ENCODE measurements at regions not wholly inside any gene's neighbourhood (a gene's known extent, or its start where the extent isn't known, plus 50 kb on each side); places are given as distances from the start of the nearest gene placed in this dataset.

DNA sequence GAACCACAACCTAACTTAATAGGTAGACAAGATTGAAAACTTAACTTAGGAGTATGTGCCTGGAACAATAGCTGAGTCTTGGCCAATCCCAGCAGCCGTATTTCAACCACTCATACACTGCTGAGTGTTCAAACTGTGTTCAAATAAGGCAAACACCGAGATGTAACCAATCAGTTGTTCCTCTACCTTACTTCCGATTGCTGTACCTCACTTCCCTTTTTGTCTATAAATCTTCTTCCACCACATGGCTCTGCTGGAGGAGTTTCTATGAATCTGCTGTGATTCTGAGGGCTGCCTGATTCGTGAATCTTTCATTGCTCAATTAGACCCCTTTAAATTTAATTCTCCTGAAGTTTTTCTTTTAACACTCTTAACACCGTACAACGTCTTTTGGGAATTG lies 108.0 kb downstream of the ANAPC4 start:
- TF ChIP-seq, protein P1, sequence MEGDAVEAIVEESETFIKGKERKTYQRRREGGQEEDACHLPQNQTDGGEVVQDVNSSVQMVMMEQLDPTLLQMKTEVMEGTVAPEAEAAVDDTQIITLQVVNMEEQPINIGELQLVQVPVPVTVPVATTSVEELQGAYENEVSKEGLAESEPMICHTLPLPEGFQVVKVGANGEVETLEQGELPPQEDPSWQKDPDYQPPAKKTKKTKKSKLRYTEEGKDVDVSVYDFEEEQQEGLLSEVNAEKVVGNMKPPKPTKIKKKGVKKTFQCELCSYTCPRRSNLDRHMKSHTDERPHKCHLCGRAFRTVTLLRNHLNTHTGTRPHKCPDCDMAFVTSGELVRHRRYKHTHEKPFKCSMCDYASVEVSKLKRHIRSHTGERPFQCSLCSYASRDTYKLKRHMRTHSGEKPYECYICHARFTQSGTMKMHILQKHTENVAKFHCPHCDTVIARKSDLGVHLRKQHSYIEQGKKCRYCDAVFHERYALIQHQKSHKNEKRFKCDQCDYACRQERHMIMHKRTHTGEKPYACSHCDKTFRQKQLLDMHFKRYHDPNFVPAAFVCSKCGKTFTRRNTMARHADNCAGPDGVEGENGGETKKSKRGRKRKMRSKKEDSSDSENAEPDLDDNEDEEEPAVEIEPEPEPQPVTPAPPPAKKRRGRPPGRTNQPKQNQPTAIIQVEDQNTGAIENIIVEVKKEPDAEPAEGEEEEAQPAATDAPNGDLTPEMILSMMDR (IDR thresholded peaks at IDR 0.05; ENCODE audit: insufficient read depth, low read depth, low read length): no peak
- no peak for TF ChIP-seq EZH2 (IDR thresholded peaks at IDR 0.05; ENCODE audit: insufficient read depth, low read length)

Data from astrocyte (in vitro differentiated cells and primary cell).